ENCODE measurements at regions not wholly inside any gene's neighbourhood (a gene's known extent, or its start where the extent isn't known, plus 50 kb on each side); places are given as distances from the start of the nearest gene placed in this dataset.

- no peaks in the 10 kb centered on the region for H3K27me3 ChIP-seq (ENCODE audit: low read depth)
- H3K36me3 ChIP-seq, result no peaks in the 10 kb centered on the region
- intact Hi-C loops (cut with micrococcal nuclease), result no loop called here
- no peak for TF ChIP-seq CTCF (IDR thresholded peaks at IDR 0.05; ENCODE audit: borderline replicate concordance)
- no peaks in the 10 kb centered on the region for H3K9me3 ChIP-seq (replicated peaks)
- H3K4me1 ChIP-seq, result no peaks in the 10 kb centered on the region
- H3K4me3 ChIP-seq, result no peak overlapping the region
- DNase-seq, result no peak
- H3K27ac ChIP-seq (replicated peaks), result no peak overlapping the region
Observed at GRCh38 chr4:131119661-131120060, 2023.7 kb downstream of the C4orf33 start.

- Histone ChIP-seq H3K9me3 (replicated peaks) (peaks cover 8% of the 10 kb centered on the region), H3K27ac (replicated peaks) (no peak overlapping the region), H3K4me3 (no peak overlapping the region), H3K4me1 (no peaks in the 10 kb centered on the region), H3K36me3 (no peaks in the 10 kb centered on the region), H3K27me3 (ENCODE audit: low read depth) (no peaks in the 10 kb centered on the region)
- intact Hi-C loops (cut with micrococcal nuclease), result no loop called here
- no peak for TF ChIP-seq CTCF (IDR thresholded peaks at IDR 0.05; ENCODE audit: borderline replicate concordance)
- DNase-seq, result no peak
Observed at GRCh38 chr4:131137196-131137595, 2011.9 kb upstream of the PCDH10 start.

GRCh38 chr4:131159261-131159660 lies 1989.8 kb upstream of the PCDH10 start:
- no peak for TF ChIP-seq CTCF (IDR thresholded peaks at IDR 0.05; ENCODE audit: borderline replicate concordance)
- Histone ChIP-seq H3K4me1 (no peaks in the 10 kb centered on the region), H3K27ac (replicated peaks) (no peak overlapping the region), H3K9me3 (replicated peaks) (no peaks in the 10 kb centered on the region), H3K36me3 (no peaks in the 10 kb centered on the region), H3K4me3 (no peak overlapping the region), H3K27me3 (ENCODE audit: low read depth) (no peaks in the 10 kb centered on the region)
- no peak for DNase-seq
- intact Hi-C loops (cut with micrococcal nuclease), result no loop called here

GRCh38 chr4:131192318-131192717 lies 1956.8 kb upstream of the PCDH10 start:
- Histone ChIP-seq H3K4me1 (no peaks in the 10 kb centered on the region), H3K4me3 (no peak overlapping the region), H3K27me3 (ENCODE audit: low read depth) (no peaks in the 10 kb centered on the region), H3K27ac (replicated peaks) (no peak overlapping the region), H3K36me3 (no peaks in the 10 kb centered on the region), H3K9me3 (replicated peaks) (peaks cover 40% of the 10 kb centered on the region)
- no peak for DNase-seq
- TF ChIP-seq CTCF (IDR thresholded peaks at IDR 0.05; ENCODE audit: borderline replicate concordance), result no peak
- intact Hi-C loops (cut with micrococcal nuclease), result no loop called here

- TF ChIP-seq CTCF (IDR thresholded peaks at IDR 0.05; ENCODE audit: borderline replicate concordance), result no peak
- Histone ChIP-seq H3K4me1 (no peaks in the 10 kb centered on the region), H3K9me3 (replicated peaks) (peaks cover 11% of the 10 kb centered on the region), H3K36me3 (no peaks in the 10 kb centered on the region), H3K27ac (replicated peaks) (no peak overlapping the region), H3K27me3 (ENCODE audit: low read depth) (no peaks in the 10 kb centered on the region), H3K4me3 (no peak overlapping the region)
- no peak for DNase-seq
- intact Hi-C loops (cut with micrococcal nuclease), result no loop called here
Observed at GRCh38 chr4:131207589-131207988, 1941.5 kb upstream of the PCDH10 start.

GRCh38 chr4:131248314-131248713 lies 1900.8 kb upstream of the PCDH10 start:
- Histone ChIP-seq H3K4me1 (no peaks in the 10 kb centered on the region), H3K27me3 (ENCODE audit: low read depth) (no peaks in the 10 kb centered on the region), H3K27ac (replicated peaks) (no peak overlapping the region), H3K9me3 (replicated peaks) (peaks cover 7% of the 10 kb centered on the region), H3K4me3 (no peak overlapping the region), H3K36me3 (no peaks in the 10 kb centered on the region)
- no peak for DNase-seq
- no peak for TF ChIP-seq CTCF (IDR thresholded peaks at IDR 0.05; ENCODE audit: borderline replicate concordance)
- intact Hi-C loops (cut with micrococcal nuclease), result no loop called here

Measured in left ventricle myocardium inferior (tissue), 1 donor.